HEK293 (cell line): ENCODE measurements at regions not wholly inside any gene's neighbourhood (a gene's known extent, or its start where the extent isn't known, plus 50 kb on each side); places are given as distances from the start of the nearest gene placed in this dataset.

ENCODE experiments used
- CTCF ChIA-PET: fragments of 350-600 bp; formaldehyde crosslinking; extraction: SDS; loops from one replicate; lab custom pipeline; 2021; ENCODE audit warnings: antibody characterized with exemption; lab: Yijun Ruan, JAX
- POLR2A ChIA-PET: fragments of 300-600 bp; formaldehyde crosslinking; extraction: SDS; loops from one replicate; lab custom pipeline; 2020; ENCODE audit warnings: antibody characterized with exemption, inconsistent platforms; lab: Yijun Ruan, JAX
- H3K27ac ChIP-seq: fragments of 200-500 bp; sonication (Bioruptor generic); 2 replicates; pipeline ENCODE4 v1.5.1; 2014; ENCODE audit warnings: low read depth, low read length, control low read depth, inconsistent platforms; ENCODE audit errors: extremely low read depth
- H3K36me3 ChIP-seq, 2 experiments: fragments of 200-500 bp in 1 of 2; sonication (Bioruptor generic) in 1 of 2; 1 replicate in 1 of 2; 2 replicates in 1 of 2; pipeline ENCODE4 v1.5.1; 2014 to 2017; ENCODE audit warnings: inconsistent platforms in 2 of 2, low read length in 2 of 2; ENCODE audit not compliant: control insufficient read depth in 2 of 2, insufficient read depth in 1 of 2
- H3K4me1 ChIP-seq: fragments of 200-500 bp; sonication (Bioruptor generic); 2 replicates; pipeline ENCODE4 v1.5.1; 2014; ENCODE audit warnings: mild to moderate bottlenecking, low read length, inconsistent platforms; ENCODE audit not compliant: control insufficient read depth, insufficient read depth
- H3K4me3 ChIP-seq: 2 replicates; pipeline ENCODE4 v1.5.1; 2011; ENCODE audit warnings: low read depth, mild to moderate bottlenecking, control low read depth, low read length, moderate library complexity
- H3K9me3 ChIP-seq: fragments of 200-500 bp; sonication (Bioruptor generic); 2 replicates; pipeline ENCODE4 v1.5.1; 2014; ENCODE audit warnings: low read depth, low read length, inconsistent platforms; ENCODE audit not compliant: control insufficient read depth, insufficient read depth
- HOXD13 ChIP-seq: sonication (generic); formaldehyde crosslinking; IDR thresholded peaks from 2 replicates; pipeline ENCODE4 v1.8.0; 2022; ENCODE audit warnings: missing genetic modification reagents, borderline replicate concordance
- OVOL3 ChIP-seq: fragments of 450-650 bp; formaldehyde crosslinking; IDR thresholded peaks from 2 replicates; pipeline ENCODE4 v1.5.1; 2016; ENCODE audit warnings: missing biosample characterization, missing genetic modification characterization
- ZIC2 ChIP-seq: fragments of 450-650 bp; formaldehyde crosslinking; IDR thresholded peaks from 2 replicates; pipeline ENCODE4 v1.5.1; 2016; ENCODE audit warnings: missing biosample characterization, missing genetic modification characterization
- ZNF23 ChIP-seq: fragments of 450-650 bp; formaldehyde crosslinking; IDR thresholded peaks from 2 replicates; pipeline ENCODE4 v1.5.1; 2016; ENCODE audit warnings: missing biosample characterization, missing genetic modification characterization, borderline replicate concordance
- ZNF266 ChIP-seq: fragments of 450-650 bp; formaldehyde crosslinking; IDR thresholded peaks from 2 replicates; pipeline ENCODE4 v1.5.1; 2016; ENCODE audit warnings: missing biosample characterization, missing genetic modification characterization, low read depth
- ZNF350 ChIP-seq: fragments of 450-650 bp; formaldehyde crosslinking; IDR thresholded peaks from 2 replicates; pipeline ENCODE4 v1.5.0; 2017; ENCODE audit warnings: missing biosample characterization, mild to moderate bottlenecking, missing genetic modification characterization
- ZNF514 ChIP-seq: fragments of 450-650 bp; formaldehyde crosslinking; IDR thresholded peaks from 2 replicates; pipeline ENCODE4 v1.5.1; 2016; ENCODE audit warnings: missing biosample characterization, missing genetic modification characterization
- ZNF610 ChIP-seq: fragments of 450-650 bp; formaldehyde crosslinking; IDR thresholded peaks from 2 replicates; pipeline ENCODE4 v1.5.1; 2016; ENCODE audit warnings: missing biosample characterization, missing genetic modification characterization, borderline replicate concordance
- ZNF621 ChIP-seq: fragments of 450-650 bp; formaldehyde crosslinking; IDR thresholded peaks from 2 replicates; pipeline ENCODE4 v1.5.1; 2017; ENCODE audit warnings: missing biosample characterization, missing genetic modification characterization
- ZNF623 ChIP-seq: fragments of 450-650 bp; formaldehyde crosslinking; IDR thresholded peaks from 2 replicates; pipeline ENCODE4 v1.5.1; 2016; ENCODE audit warnings: missing biosample characterization, missing genetic modification characterization
- ZNF670 ChIP-seq: fragments of 450-650 bp; formaldehyde crosslinking; IDR thresholded peaks from 2 replicates; pipeline ENCODE4 v1.5.1; 2016; ENCODE audit warnings: missing biosample characterization, missing genetic modification characterization, low read depth
- ZSCAN23 ChIP-seq: fragments of 450-650 bp; formaldehyde crosslinking; IDR thresholded peaks from 2 replicates; pipeline ENCODE4 v1.5.1; 2016; ENCODE audit warnings: missing biosample characterization, missing genetic modification characterization
- TF ChIP-seq, protein P1 (sequence below): fragments of 450-650 bp; formaldehyde crosslinking; IDR thresholded peaks from 2 replicates; pipeline ENCODE4 v1.5.1; 2016; ENCODE audit warnings: missing biosample characterization, missing genetic modification characterization
- TF ChIP-seq, protein P2 (sequence below): fragments of 450-650 bp; formaldehyde crosslinking; IDR thresholded peaks from 2 replicates; pipeline ENCODE4 v1.5.1; 2017; ENCODE audit warnings: missing biosample characterization, missing genetic modification characterization
- TF ChIP-seq, protein P3 (sequence below): fragments of 450-650 bp; formaldehyde crosslinking; conservative IDR thresholded peaks from 2 replicates; pipeline ENCODE4 v1.5.1; 2016; ENCODE audit warnings: low read depth, missing biosample characterization, missing genetic modification characterization
- TF ChIP-seq, protein P4 (sequence below): fragments of 450-650 bp; formaldehyde crosslinking; IDR thresholded peaks from 2 replicates; pipeline ENCODE4 v1.5.1; 2016; ENCODE audit warnings: missing biosample characterization, missing genetic modification characterization
- TF ChIP-seq, protein P5 (sequence below): fragments of 450-650 bp; formaldehyde crosslinking; IDR thresholded peaks from 2 replicates; pipeline ENCODE4 v1.5.1; 2016; ENCODE audit warnings: missing biosample characterization, missing genetic modification characterization

DNA sequence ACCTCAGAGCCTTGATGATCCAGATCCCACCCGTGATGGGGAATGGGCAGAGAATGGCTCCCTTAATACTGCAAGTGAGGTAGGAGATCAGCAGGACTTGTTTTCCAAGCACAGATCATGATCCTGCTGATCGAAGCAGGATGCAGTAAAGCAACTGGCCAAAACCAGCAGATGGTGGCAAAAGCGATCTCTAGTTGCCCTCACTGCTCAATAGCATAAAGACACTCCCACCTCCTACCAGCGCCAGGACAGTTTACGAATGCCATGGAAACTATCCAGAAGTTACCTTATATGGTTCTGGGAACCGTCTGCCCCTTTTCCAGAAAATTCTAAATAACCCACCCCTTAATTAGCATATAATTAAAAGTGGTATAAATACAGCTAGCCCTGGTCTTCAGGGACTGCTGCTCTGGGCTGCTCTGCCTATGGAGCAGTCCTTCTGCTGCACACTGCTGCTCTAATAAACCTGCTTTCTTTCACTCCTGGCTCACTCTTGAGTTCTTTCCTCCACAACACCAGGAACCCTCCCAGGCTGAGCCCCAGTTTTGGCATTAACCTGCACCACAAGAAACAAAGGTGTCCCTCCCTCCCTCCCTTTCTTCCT is 415.8 kb downstream of the PREX1 start:
- Histone ChIP-seq H3K9me3 (no peaks in the 10 kb centered on the region), H3K4me1 (no peaks in the 10 kb centered on the region), H3K4me3 (no peak overlapping the region), H3K36me3 (no peaks in the 10 kb centered on the region), H3K27ac (no peak overlapping the region)
- ChIA-PET POLR2A (no interaction called here), CTCF (interaction anchor here (1.9 kb wide), 1 partner anchor 208 kb away, joined by 4 read pairs; no protein-coding TSS in a partner anchor)
- TF ChIP-seq ZNF350 (tag by site-specific recombination): no peak
- TF ChIP-seq ZNF621 (tag by site-specific recombination): no peak
- TF ChIP-seq ZNF670: no peak
- TF ChIP-seq, protein P1, sequence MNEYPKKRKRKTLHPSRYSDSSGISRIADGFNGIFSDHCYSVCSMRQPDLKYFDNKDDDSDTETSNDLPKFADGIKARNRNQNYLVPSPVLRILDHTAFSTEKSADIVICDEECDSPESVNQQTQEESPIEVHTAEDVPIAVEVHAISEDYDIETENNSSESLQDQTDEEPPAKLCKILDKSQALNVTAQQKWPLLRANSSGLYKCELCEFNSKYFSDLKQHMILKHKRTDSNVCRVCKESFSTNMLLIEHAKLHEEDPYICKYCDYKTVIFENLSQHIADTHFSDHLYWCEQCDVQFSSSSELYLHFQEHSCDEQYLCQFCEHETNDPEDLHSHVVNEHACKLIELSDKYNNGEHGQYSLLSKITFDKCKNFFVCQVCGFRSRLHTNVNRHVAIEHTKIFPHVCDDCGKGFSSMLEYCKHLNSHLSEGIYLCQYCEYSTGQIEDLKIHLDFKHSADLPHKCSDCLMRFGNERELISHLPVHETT: no peak
- TF ChIP-seq OVOL3 (tag by site-specific recombination): no peak
- TF ChIP-seq ZNF266 (tag by site-specific recombination): no peak
- TF ChIP-seq, protein P2, sequence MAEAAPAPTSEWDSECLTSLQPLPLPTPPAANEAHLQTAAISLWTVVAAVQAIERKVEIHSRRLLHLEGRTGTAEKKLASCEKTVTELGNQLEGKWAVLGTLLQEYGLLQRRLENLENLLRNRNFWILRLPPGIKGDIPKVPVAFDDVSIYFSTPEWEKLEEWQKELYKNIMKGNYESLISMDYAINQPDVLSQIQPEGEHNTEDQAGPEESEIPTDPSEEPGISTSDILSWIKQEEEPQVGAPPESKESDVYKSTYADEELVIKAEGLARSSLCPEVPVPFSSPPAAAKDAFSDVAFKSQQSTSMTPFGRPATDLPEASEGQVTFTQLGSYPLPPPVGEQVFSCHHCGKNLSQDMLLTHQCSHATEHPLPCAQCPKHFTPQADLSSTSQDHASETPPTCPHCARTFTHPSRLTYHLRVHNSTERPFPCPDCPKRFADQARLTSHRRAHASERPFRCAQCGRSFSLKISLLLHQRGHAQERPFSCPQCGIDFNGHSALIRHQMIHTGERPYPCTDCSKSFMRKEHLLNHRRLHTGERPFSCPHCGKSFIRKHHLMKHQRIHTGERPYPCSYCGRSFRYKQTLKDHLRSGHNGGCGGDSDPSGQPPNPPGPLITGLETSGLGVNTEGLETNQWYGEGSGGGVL: no peak
- TF ChIP-seq ZIC2 (tag by site-specific recombination): no peak
- TF ChIP-seq, protein P3, sequence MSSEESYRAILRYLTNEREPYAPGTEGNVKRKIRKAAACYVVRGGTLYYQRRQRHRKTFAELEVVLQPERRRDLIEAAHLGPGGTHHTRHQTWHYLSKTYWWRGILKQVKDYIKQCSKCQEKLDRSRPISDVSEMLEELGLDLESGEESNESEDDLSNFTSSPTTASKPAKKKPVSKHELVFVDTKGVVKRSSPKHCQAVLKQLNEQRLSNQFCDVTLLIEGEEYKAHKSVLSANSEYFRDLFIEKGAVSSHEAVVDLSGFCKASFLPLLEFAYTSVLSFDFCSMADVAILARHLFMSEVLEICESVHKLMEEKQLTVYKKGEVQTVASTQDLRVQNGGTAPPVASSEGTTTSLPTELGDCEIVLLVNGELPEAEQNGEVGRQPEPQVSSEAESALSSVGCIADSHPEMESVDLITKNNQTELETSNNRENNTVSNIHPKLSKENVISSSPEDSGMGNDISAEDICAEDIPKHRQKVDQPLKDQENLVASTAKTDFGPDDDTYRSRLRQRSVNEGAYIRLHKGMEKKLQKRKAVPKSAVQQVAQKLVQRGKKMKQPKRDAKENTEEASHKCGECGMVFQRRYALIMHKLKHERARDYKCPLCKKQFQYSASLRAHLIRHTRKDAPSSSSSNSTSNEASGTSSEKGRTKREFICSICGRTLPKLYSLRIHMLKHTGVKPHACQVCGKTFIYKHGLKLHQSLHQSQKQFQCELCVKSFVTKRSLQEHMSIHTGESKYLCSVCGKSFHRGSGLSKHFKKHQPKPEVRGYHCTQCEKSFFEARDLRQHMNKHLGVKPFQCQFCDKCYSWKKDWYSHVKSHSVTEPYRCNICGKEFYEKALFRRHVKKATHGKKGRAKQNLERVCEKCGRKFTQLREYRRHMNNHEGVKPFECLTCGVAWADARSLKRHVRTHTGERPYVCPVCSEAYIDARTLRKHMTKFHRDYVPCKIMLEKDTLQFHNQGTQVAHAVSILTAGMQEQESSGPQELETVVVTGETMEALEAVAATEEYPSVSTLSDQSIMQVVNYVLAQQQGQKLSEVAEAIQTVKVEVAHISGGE (tag by site-specific recombination): no peak
- no peak for TF ChIP-seq ZNF23 (tag by site-specific recombination)
- no peak for TF ChIP-seq ZSCAN23
- TF ChIP-seq, protein P4, sequence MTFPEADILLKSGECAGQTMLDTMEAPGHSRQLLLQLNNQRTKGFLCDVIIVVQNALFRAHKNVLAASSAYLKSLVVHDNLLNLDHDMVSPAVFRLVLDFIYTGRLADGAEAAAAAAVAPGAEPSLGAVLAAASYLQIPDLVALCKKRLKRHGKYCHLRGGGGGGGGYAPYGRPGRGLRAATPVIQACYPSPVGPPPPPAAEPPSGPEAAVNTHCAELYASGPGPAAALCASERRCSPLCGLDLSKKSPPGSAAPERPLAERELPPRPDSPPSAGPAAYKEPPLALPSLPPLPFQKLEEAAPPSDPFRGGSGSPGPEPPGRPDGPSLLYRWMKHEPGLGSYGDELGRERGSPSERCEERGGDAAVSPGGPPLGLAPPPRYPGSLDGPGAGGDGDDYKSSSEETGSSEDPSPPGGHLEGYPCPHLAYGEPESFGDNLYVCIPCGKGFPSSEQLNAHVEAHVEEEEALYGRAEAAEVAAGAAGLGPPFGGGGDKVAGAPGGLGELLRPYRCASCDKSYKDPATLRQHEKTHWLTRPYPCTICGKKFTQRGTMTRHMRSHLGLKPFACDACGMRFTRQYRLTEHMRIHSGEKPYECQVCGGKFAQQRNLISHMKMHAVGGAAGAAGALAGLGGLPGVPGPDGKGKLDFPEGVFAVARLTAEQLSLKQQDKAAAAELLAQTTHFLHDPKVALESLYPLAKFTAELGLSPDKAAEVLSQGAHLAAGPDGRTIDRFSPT: no peak
- TF ChIP-seq ZNF514 (tag by site-specific recombination): no peak
- TF ChIP-seq HOXD13: no peak
- TF ChIP-seq ZNF610 (tag by site-specific recombination): no peak
- no peak for TF ChIP-seq ZNF623
- TF ChIP-seq, protein P5, sequence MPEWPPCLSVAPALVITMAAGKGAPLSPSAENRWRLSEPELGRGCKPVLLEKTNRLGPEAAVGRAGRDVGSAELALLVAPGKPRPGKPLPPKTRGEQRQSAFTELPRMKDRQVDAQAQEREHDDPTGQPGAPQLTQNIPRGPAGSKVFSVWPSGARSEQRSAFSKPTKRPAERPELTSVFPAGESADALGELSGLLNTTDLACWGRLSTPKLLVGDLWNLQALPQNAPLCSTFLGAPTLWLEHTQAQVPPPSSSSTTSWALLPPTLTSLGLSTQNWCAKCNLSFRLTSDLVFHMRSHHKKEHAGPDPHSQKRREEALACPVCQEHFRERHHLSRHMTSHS (tag by site-specific recombination): no peak
